MM.1S (cell line): ENCODE measurements at regions not wholly inside any gene's neighbourhood (a gene's known extent, or its start where the extent isn't known, plus 50 kb on each side); places are given as distances from the start of the nearest gene placed in this dataset.

Experiments
- DNase-seq: peaks from one replicate; pipeline ENCODE4 v3.0.0-alpha.2; 2015
- H2AFZ ChIP-seq: fragments of 300-600 bp; sonication (generic); 2 replicates; pipeline ENCODE4 v1.6.0; 2016; ENCODE audit warnings: antibody characterized with exemption, low read length
- H3F3A ChIP-seq: fragments of 300-600 bp; sonication (generic); 2 replicates; pipeline ENCODE4 v1.6.1; 2016; ENCODE audit warnings: mild to moderate bottlenecking, antibody characterized with exemption, low read length, moderate library complexity, mixed read lengths; ENCODE audit not compliant: insufficient read depth
- H3K27ac ChIP-seq: fragments of 300-600 bp; sonication (generic); 2 replicates; pipeline ENCODE4 v1.5.1; 2016; ENCODE audit warnings: mild to moderate bottlenecking, low read length
- H3K27me3 ChIP-seq: fragments of 300-600 bp; sonication (generic); replicated peaks from 2 replicates; pipeline ENCODE4 v1.6.0; 2016; ENCODE audit warnings: low read length; ENCODE audit not compliant: insufficient read depth
- H3K36me3 ChIP-seq: fragments of 300-600 bp; sonication (generic); replicated peaks from 2 replicates; pipeline ENCODE4 v1.6.1; 2016; ENCODE audit warnings: mild to moderate bottlenecking, low read length, mixed read lengths; ENCODE audit not compliant: insufficient read depth
- H3K4me1 ChIP-seq: fragments of 300-600 bp; sonication (generic); 2 replicates; pipeline ENCODE4 v1.6.1; 2016; ENCODE audit warnings: low read length, mixed read lengths
- H3K4me2 ChIP-seq: fragments of 300-600 bp; sonication (generic); 2 replicates; pipeline ENCODE4 v1.6.0; 2016; ENCODE audit warnings: low read depth, low read length
- H3K4me3 ChIP-seq: fragments of 300-600 bp; sonication (generic); 2 replicates; pipeline ENCODE4 v1.5.1; 2016; ENCODE audit warnings: low read length, mixed read lengths
- H3K79me2 ChIP-seq: fragments of 300-600 bp; sonication (generic); 2 replicates; pipeline ENCODE4 v1.6.1; 2016; ENCODE audit warnings: mixed run types, low read length, mixed read lengths
- H3K9ac ChIP-seq: fragments of 300-600 bp; sonication (generic); 2 replicates; pipeline ENCODE4 v1.6.1; 2016; ENCODE audit warnings: low read length, mixed read lengths
- H3K9me2 ChIP-seq: fragments of 300-600 bp; sonication (generic); replicated peaks from 2 replicates; pipeline ENCODE4 v1.6.1; 2016; ENCODE audit warnings: mild to moderate bottlenecking, low read length, mixed read lengths; ENCODE audit not compliant: insufficient read depth
- H3K9me3 ChIP-seq: fragments of 300-600 bp; sonication (generic); replicated peaks from 2 replicates; pipeline ENCODE4 v1.6.1; 2016; ENCODE audit warnings: mild to moderate bottlenecking, low read length, mixed read lengths; ENCODE audit not compliant: insufficient read depth
- H4K20me1 ChIP-seq: fragments of 300-600 bp; sonication (generic); 2 replicates; pipeline ENCODE4 v1.6.1; 2016; ENCODE audit warnings: mild to moderate bottlenecking, low read length, moderate library complexity, mixed read lengths; ENCODE audit not compliant: insufficient read depth
- EZH2 ChIP-seq: fragments of 300-600 bp; sonication (generic); optimal IDR thresholded peaks from 2 replicates; pipeline ENCODE3; 2017; ENCODE audit warnings: low read depth, mild to moderate bottlenecking, antibody characterized with exemption, low read length, mixed read lengths
- EZH2phosphoT487 ChIP-seq: fragments of 300-600 bp; sonication (generic); IDR thresholded peaks from 2 replicates; pipeline ENCODE4 v1.6.1; 2018; ENCODE audit warnings: antibody characterized with exemption, low read length
- TF ChIP-seq, protein P1 (sequence below): fragments of 300-600 bp; sonication (generic); IDR thresholded peaks from 2 replicates; pipeline ENCODE4 v1.5.1; 2016; ENCODE audit warnings: antibody characterized with exemption, low read length, mixed read lengths

DNA sequence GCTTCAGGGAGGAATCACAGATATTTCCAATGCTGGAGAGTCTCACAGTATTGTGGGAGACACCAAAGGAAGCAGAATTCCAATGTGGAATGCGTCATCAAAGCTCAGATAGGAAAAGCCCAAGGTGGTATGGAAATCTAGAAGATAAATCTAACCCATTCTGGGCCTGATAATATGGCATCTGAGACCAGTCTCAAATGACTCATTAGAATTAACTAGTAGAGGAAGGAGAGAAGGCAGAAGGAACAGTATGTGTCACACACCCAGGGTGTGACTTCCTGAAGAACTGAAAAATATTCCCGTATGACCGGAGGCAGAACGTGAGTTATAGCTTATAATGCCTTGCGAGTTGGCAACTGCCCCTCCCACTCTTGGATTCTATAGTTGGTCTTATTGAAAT, 499.2 kb downstream of the PLPP3 start:
- H3K9me2 ChIP-seq, result no peaks in the 10 kb centered on the region
- no peaks in the 10 kb centered on the region for H3F3A ChIP-seq
- no peak overlapping the region for H3K4me3 ChIP-seq
- H3K9me3 ChIP-seq, result no peaks in the 10 kb centered on the region
- H3K36me3 ChIP-seq, result no peaks in the 10 kb centered on the region
- TF ChIP-seq EZH2 (no peak), EZH2phosphoT487 (no peak)
- TF ChIP-seq, protein P1, sequence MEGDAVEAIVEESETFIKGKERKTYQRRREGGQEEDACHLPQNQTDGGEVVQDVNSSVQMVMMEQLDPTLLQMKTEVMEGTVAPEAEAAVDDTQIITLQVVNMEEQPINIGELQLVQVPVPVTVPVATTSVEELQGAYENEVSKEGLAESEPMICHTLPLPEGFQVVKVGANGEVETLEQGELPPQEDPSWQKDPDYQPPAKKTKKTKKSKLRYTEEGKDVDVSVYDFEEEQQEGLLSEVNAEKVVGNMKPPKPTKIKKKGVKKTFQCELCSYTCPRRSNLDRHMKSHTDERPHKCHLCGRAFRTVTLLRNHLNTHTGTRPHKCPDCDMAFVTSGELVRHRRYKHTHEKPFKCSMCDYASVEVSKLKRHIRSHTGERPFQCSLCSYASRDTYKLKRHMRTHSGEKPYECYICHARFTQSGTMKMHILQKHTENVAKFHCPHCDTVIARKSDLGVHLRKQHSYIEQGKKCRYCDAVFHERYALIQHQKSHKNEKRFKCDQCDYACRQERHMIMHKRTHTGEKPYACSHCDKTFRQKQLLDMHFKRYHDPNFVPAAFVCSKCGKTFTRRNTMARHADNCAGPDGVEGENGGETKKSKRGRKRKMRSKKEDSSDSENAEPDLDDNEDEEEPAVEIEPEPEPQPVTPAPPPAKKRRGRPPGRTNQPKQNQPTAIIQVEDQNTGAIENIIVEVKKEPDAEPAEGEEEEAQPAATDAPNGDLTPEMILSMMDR, result no peak
- no peak overlapping the region for H3K27ac ChIP-seq
- H3K79me2 ChIP-seq, result no peaks in the 10 kb centered on the region
- H3K9ac ChIP-seq, result no peak overlapping the region
- no peaks in the 10 kb centered on the region for H3K4me1 ChIP-seq
- no peaks in the 10 kb centered on the region for H4K20me1 ChIP-seq
- no peak overlapping the region for H3K4me2 ChIP-seq
- no peak overlapping the region for H2AFZ ChIP-seq
- no peak for DNase-seq
- no peaks in the 10 kb centered on the region for H3K27me3 ChIP-seq

- Histone ChIP-seq H3K27ac (no peak overlapping the region), H3K4me3 (no peak overlapping the region), H3K36me3 (no peaks in the 10 kb centered on the region), H3F3A (no peaks in the 10 kb centered on the region), H4K20me1 (no peaks in the 10 kb centered on the region), H3K27me3 (no peaks in the 10 kb centered on the region), H3K9me3 (no peaks in the 10 kb centered on the region), H2AFZ (no peak overlapping the region), H3K9me2 (no peaks in the 10 kb centered on the region), H3K9ac (no peak overlapping the region), H3K4me2 (no peak overlapping the region), H3K79me2 (no peaks in the 10 kb centered on the region), H3K4me1 (no peaks in the 10 kb centered on the region)
- DNase-seq, result no peak
- TF ChIP-seq EZH2phosphoT487, result no peak
- TF ChIP-seq EZH2, result no peak
- TF ChIP-seq, protein P1, result no peak
Measured at GRCh38 chr1:56079391-56079790, 500.0 kb downstream of the PLPP3 start.

- no peak overlapping the region for H3K27ac ChIP-seq
- no peak overlapping the region for H3K4me2 ChIP-seq
- no peak overlapping the region for H3K4me3 ChIP-seq
- TF ChIP-seq EZH2phosphoT487, result no peak
- TF ChIP-seq EZH2, result no peak
- TF ChIP-seq, protein P1, result no peak
- no peaks in the 10 kb centered on the region for H3K9me2 ChIP-seq
- H2AFZ ChIP-seq, result no peak overlapping the region
- H3K4me1 ChIP-seq, result no peaks in the 10 kb centered on the region
- no peak for DNase-seq
- H3K9me3 ChIP-seq, result no peaks in the 10 kb centered on the region
- no peaks in the 10 kb centered on the region for H3K36me3 ChIP-seq
- no peak overlapping the region for H3K9ac ChIP-seq
- H3K27me3 ChIP-seq, result no peaks in the 10 kb centered on the region
- H4K20me1 ChIP-seq, result no peaks in the 10 kb centered on the region
- no peaks in the 10 kb centered on the region for H3F3A ChIP-seq
- no peaks in the 10 kb centered on the region for H3K79me2 ChIP-seq
Measured at GRCh38 chr1:56077206-56077605, 502.2 kb downstream of the PLPP3 start.
